GM23338 (cell line): ENCODE measurements at regions not wholly inside any gene's neighbourhood (a gene's known extent, or its start where the extent isn't known, plus 50 kb on each side); places are given as distances from the start of the nearest gene placed in this dataset.

Source experiments
- POLR2AphosphoS5 ChIP-seq: IDR thresholded peaks from 2 replicates; pipeline ENCODE4 v1.6.1; 2016; ENCODE audit warnings: antibody characterized with exemption, low read depth
- ZNF114 ChIP-seq: fragments of 250-450 bp; sonication (Bioruptor Pico); IDR thresholded peaks from 2 replicates; pipeline ENCODE4 v1.5.0; 2020; ENCODE audit warnings: mild to moderate bottlenecking, moderate library complexity
- TF ChIP-seq, protein P1 (sequence below): IDR thresholded peaks from one replicate; pipeline ENCODE4 v1.6.1; 2018; ENCODE audit warnings: antibody characterized with exemption; ENCODE audit not compliant: unreplicated experiment
- TF ChIP-seq, protein P2 (sequence below): fragments of 250-450 bp; sonication (Bioruptor Pico); IDR thresholded peaks from 2 replicates; pipeline ENCODE4 v1.5.0; 2020; ENCODE audit warnings: mild to moderate bottlenecking, moderate library complexity

DNA sequence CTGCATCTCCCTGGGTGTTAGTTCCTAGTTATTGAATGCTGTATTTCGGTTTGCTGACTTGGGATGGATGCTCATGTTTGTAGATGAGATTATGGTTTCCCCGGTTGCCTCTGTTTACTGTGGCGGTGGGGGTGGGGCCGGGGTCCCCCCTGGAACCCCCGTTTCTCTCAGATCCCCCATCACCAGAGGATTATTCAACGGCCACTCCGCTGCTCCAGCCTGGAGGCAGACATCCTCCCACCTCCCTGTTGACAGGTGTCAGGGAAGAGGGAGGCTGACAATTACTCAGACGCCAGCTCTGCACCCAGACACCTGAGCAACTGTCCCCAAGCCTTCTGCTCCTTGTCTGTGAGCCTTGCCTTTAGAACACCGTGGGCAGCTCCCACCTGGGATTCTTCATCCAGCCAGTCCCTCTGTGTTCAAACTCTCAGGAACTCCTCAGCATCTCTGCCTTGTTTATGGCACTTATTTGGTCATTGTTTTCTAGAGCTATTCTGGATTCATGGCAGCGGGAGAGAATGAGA, 95.9 kb upstream of the PRR20G start (continued):
- TF ChIP-seq, protein P1, sequence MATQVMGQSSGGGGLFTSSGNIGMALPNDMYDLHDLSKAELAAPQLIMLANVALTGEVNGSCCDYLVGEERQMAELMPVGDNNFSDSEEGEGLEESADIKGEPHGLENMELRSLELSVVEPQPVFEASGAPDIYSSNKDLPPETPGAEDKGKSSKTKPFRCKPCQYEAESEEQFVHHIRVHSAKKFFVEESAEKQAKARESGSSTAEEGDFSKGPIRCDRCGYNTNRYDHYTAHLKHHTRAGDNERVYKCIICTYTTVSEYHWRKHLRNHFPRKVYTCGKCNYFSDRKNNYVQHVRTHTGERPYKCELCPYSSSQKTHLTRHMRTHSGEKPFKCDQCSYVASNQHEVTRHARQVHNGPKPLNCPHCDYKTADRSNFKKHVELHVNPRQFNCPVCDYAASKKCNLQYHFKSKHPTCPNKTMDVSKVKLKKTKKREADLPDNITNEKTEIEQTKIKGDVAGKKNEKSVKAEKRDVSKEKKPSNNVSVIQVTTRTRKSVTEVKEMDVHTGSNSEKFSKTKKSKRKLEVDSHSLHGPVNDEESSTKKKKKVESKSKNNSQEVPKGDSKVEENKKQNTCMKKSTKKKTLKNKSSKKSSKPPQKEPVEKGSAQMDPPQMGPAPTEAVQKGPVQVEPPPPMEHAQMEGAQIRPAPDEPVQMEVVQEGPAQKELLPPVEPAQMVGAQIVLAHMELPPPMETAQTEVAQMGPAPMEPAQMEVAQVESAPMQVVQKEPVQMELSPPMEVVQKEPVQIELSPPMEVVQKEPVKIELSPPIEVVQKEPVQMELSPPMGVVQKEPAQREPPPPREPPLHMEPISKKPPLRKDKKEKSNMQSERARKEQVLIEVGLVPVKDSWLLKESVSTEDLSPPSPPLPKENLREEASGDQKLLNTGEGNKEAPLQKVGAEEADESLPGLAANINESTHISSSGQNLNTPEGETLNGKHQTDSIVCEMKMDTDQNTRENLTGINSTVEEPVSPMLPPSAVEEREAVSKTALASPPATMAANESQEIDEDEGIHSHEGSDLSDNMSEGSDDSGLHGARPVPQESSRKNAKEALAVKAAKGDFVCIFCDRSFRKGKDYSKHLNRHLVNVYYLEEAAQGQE, result no peak
- TF ChIP-seq, protein P2, sequence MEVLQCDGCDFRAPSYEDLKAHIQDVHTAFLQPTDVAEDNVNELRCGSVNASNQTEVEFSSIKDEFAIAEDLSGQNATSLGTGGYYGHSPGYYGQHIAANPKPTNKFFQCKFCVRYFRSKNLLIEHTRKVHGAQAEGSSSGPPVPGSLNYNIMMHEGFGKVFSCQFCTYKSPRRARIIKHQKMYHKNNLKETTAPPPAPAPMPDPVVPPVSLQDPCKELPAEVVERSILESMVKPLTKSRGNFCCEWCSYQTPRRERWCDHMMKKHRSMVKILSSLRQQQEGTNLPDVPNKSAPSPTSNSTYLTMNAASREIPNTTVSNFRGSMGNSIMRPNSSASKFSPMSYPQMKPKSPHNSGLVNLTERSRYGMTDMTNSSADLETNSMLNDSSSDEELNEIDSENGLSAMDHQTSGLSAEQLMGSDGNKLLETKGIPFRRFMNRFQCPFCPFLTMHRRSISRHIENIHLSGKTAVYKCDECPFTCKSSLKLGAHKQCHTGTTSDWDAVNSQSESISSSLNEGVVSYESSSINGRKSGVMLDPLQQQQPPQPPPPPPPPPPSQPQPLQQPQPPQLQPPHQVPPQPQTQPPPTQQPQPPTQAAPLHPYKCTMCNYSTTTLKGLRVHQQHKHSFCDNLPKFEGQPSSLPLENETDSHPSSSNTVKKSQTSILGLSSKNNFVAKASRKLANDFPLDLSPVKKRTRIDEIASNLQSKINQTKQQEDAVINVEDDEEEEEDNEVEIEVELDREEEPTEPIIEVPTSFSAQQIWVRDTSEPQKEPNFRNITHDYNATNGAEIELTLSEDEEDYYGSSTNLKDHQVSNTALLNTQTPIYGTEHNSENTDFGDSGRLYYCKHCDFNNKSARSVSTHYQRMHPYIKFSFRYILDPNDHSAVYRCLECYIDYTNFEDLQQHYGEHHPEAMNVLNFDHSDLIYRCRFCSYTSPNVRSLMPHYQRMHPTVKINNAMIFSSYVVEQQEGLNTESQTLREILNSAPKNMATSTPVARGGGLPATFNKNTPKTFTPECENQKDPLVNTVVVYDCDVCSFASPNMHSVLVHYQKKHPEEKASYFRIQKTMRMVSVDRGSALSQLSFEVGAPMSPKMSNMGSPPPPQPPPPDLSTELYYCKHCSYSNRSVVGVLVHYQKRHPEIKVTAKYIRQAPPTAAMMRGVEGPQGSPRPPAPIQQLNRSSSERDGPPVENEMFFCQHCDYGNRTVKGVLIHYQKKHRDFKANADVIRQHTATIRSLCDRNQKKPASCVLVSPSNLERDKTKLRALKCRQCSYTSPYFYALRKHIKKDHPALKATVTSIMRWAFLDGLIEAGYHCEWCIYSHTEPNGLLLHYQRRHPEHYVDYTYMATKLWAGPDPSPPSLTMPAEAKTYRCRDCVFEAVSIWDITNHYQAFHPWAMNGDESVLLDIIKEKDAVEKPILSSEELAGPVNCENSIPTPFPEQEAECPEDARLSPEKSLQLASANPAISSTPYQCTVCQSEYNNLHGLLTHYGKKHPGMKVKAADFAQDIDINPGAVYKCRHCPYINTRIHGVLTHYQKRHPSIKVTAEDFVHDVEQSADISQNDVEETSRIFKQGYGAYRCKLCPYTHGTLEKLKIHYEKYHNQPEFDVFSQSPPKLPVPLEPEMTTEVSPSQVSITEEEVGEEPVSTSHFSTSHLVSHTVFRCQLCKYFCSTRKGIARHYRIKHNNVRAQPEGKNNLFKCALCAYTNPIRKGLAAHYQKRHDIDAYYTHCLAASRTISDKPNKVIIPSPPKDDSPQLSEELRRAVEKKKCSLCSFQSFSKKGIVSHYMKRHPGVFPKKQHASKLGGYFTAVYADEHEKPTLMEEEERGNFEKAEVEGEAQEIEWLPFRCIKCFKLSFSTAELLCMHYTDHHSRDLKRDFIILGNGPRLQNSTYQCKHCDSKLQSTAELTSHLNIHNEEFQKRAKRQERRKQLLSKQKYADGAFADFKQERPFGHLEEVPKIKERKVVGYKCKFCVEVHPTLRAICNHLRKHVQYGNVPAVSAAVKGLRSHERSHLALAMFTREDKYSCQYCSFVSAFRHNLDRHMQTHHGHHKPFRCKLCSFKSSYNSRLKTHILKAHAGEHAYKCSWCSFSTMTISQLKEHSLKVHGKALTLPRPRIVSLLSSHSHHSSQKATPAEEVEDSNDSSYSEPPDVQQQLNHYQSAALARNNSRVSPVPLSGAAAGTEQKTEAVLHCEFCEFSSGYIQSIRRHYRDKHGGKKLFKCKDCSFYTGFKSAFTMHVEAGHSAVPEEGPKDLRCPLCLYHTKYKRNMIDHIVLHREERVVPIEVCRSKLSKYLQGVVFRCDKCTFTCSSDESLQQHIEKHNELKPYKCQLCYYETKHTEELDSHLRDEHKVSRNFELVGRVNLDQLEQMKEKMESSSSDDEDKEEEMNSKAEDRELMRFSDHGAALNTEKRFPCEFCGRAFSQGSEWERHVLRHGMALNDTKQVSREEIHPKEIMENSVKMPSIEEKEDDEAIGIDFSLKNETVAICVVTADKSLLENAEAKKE (CRISPR knock-in tag), result no peak
- TF ChIP-seq POLR2AphosphoS5, result no peak
- no peak for TF ChIP-seq ZNF114 (CRISPR knock-in tag)
